ENCODE measurements at regions not wholly inside any gene's neighbourhood (a gene's known extent, or its start where the extent isn't known, plus 50 kb on each side); places are given as distances from the start of the nearest gene placed in this dataset.

DNA sequence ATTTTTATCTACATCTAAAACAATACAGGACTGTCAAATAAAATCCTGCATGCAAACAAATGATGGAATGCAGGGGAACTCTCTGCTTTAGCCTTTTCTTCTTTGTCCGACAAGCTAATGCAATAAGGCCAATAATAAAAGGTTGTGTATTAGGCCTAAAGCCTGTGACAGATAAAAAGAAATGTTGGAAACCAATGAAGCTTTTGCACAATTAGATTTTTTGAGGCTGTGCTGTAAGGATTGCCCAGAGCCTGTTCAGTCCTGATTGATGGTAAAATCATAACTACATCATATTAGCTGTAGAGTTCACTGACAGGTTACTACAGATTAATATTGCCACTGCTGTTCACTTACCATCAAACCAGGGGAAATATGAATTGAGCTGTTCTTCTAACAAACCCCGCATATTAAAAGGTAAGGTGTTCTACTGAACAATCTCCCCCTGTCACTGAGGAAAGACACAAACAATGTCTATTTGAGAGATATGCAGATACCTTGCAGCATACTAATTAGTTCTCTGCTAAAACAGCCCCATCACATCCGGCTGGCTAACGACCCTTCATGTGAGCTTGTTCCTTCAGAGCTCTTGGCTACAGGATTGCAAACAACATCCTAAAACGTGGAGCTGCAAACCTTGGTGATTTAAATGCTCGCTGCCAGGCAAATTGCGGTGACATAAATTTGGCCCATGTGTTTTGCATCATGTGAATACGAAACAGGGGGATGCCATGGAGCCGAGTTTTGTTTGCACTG is 305.4 kb downstream of the MTX2 start:
- TF ChIP-seq, protein P1, sequence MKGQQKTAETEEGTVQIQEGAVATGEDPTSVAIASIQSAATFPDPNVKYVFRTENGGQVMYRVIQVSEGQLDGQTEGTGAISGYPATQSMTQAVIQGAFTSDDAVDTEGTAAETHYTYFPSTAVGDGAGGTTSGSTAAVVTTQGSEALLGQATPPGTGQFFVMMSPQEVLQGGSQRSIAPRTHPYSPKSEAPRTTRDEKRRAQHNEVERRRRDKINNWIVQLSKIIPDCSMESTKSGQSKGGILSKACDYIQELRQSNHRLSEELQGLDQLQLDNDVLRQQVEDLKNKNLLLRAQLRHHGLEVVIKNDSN (IDR thresholded peaks at IDR 0.05): no peak
- TF ChIP-seq, protein P2, sequence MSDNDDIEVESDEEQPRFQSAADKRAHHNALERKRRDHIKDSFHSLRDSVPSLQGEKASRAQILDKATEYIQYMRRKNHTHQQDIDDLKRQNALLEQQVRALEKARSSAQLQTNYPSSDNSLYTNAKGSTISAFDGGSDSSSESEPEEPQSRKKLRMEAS (IDR thresholded peaks at IDR 0.05): no peak
- TF ChIP-seq TEAD4 (IDR thresholded peaks at IDR 0.05) (no peak), TCF12 (IDR thresholded peaks at IDR 0.05; ENCODE audit: low read depth) (no peak), RAD21 (IDR thresholded peaks at IDR 0.05; ENCODE audit: low read depth) (no peak), CREB1 (IDR thresholded peaks at IDR 0.05; ENCODE audit: low read depth) (no peak), TAF1 (IDR thresholded peaks at IDR 0.05; ENCODE audit: low read depth) (no peak), CEBPB (IDR thresholded peaks at IDR 0.05) (no peak)
- TF ChIP-seq, protein P3, sequence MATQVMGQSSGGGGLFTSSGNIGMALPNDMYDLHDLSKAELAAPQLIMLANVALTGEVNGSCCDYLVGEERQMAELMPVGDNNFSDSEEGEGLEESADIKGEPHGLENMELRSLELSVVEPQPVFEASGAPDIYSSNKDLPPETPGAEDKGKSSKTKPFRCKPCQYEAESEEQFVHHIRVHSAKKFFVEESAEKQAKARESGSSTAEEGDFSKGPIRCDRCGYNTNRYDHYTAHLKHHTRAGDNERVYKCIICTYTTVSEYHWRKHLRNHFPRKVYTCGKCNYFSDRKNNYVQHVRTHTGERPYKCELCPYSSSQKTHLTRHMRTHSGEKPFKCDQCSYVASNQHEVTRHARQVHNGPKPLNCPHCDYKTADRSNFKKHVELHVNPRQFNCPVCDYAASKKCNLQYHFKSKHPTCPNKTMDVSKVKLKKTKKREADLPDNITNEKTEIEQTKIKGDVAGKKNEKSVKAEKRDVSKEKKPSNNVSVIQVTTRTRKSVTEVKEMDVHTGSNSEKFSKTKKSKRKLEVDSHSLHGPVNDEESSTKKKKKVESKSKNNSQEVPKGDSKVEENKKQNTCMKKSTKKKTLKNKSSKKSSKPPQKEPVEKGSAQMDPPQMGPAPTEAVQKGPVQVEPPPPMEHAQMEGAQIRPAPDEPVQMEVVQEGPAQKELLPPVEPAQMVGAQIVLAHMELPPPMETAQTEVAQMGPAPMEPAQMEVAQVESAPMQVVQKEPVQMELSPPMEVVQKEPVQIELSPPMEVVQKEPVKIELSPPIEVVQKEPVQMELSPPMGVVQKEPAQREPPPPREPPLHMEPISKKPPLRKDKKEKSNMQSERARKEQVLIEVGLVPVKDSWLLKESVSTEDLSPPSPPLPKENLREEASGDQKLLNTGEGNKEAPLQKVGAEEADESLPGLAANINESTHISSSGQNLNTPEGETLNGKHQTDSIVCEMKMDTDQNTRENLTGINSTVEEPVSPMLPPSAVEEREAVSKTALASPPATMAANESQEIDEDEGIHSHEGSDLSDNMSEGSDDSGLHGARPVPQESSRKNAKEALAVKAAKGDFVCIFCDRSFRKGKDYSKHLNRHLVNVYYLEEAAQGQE (IDR thresholded peaks at IDR 0.05; ENCODE audit: low read depth): no peak
